GM12878 (cell line): ENCODE measurements at regions not wholly inside any gene's neighbourhood (a gene's known extent, or its start where the extent isn't known, plus 50 kb on each side); places are given as distances from the start of the nearest gene placed in this dataset.

Source experiments
- ATAC-seq: fragments of 200-7000 bp; cut with Tn5 transposase; 3 replicates; pipeline ENCODE4 v1.9.1; 2020; ENCODE audit warnings: mild to moderate bottlenecking, moderate library complexity
- BruUV-seq: library from RNA; stranded (reverse); fragments of 400-500 nt; replicated peaks from 2 replicates; lab custom pipeline; 2021; lab: Mats Ljungman, UMichigan
- CTCF ChIA-PET: fragments of 300-600 bp; sonication (Branson Sonifier 250); formaldehyde crosslinking; extraction: SDS; loops from one replicate; lab custom pipeline; 2021; ENCODE audit warnings: inconsistent platforms; lab: Yijun Ruan, JAX
- POLR2A ChIA-PET: fragments of 350-600 bp; formaldehyde crosslinking; extraction: SDS; loops from one replicate; lab custom pipeline; 2021; ENCODE audit warnings: inconsistent platforms; lab: Charles Lee
- RAD21 ChIA-PET: fragments of 300-600 bp; sonication (Branson Sonifier 250); formaldehyde crosslinking; loops from one replicate; lab custom pipeline; 2023; ENCODE audit warnings: antibody characterized with exemption; ENCODE audit not compliant: unreplicated experiment; lab: Charles Lee
- SMC1A ChIA-PET: fragments of 300-600 bp; sonication (Branson Sonifier 250); formaldehyde crosslinking; loops from one replicate; lab custom pipeline; 2023; ENCODE audit not compliant: unreplicated experiment, uncharacterized antibody; lab: Charles Lee
- DNase-seq: peaks from one replicate; pipeline ENCODE4 v3.0.0-alpha.2; 2011; ENCODE audit warnings: low read depth, low spot score
- FAIRE-seq: peaks from 3 replicates; lab custom pipeline; 2011; peaks lifted over from hg19 to GRCh38; lab: Jason Lieb, UNC
- H2AFZ ChIP-seq: 2 replicates; pipeline ENCODE4 v1.6.0; 2011; ENCODE audit warnings: low read depth, low read length, control low read depth; ENCODE audit not compliant: control insufficient read depth
- H3K27ac ChIP-seq: 2 replicates; pipeline ENCODE4 v1.5.1; 2011; ENCODE audit warnings: control low read depth; ENCODE audit not compliant: control insufficient read depth, insufficient read depth
- H3K27me3 ChIP-seq, 2 experiments: replicated peaks in 1 of 2; 2 replicates each; pipeline versions ENCODE4 v1.6.0 to v1.6.1; 2011; ENCODE audit warnings: low read length in 1 of 2; ENCODE audit not compliant: control insufficient read depth in 2 of 2, insufficient read depth in 2 of 2
- H3K36me3 ChIP-seq, 2 experiments: 2 replicates each; pipeline ENCODE4 v1.5.1; 2011; ENCODE audit warnings: low read length in 1 of 2; ENCODE audit not compliant: control insufficient read depth in 2 of 2, insufficient read depth in 2 of 2
- H3K4me1 ChIP-seq: 2 replicates; pipeline ENCODE4 v1.6.1; 2011; ENCODE audit warnings: mild to moderate bottlenecking, low read length, moderate library complexity, mixed read lengths; ENCODE audit not compliant: control insufficient read depth, insufficient read depth
- H3K4me2 ChIP-seq: 2 replicates; pipeline ENCODE4 v1.6.0; 2011; ENCODE audit warnings: control low read depth; ENCODE audit not compliant: control insufficient read depth, insufficient read depth
- H3K4me3 ChIP-seq: fragments of 200-600 bp; sonication (generic); 2 replicates; pipeline ENCODE4 v1.5.1; 2016
- H3K79me2 ChIP-seq: 2 replicates; pipeline ENCODE4 v1.6.0; 2011; ENCODE audit warnings: low read length; ENCODE audit not compliant: control insufficient read depth, insufficient read depth
- H3K9ac ChIP-seq: 2 replicates; pipeline ENCODE4 v1.8.0; 2011; ENCODE audit warnings: low read length, control low read depth, mixed read lengths; ENCODE audit not compliant: control insufficient read depth, insufficient read depth
- H3K9me3 ChIP-seq: replicated peaks from 3 replicates; pipeline ENCODE4 v1.5.1; 2011; ENCODE audit warnings: mild to moderate bottlenecking, low read length; ENCODE audit not compliant: control insufficient read depth, insufficient read depth
- H4K20me1 ChIP-seq: 2 replicates; pipeline ENCODE4 v1.6.0; 2011; ENCODE audit not compliant: control insufficient read depth, insufficient read depth
- BCL3 ChIP-seq: IDR thresholded peaks from 2 replicates; pipeline ENCODE4 v1.6.1; 2011; ENCODE audit warnings: borderline replicate concordance, low read depth, mild to moderate bottlenecking, moderate library complexity, low read length; ENCODE audit not compliant: insufficient read depth, poor library complexity, severe bottlenecking
- CBFB ChIP-seq: IDR thresholded peaks from 2 replicates; pipeline ENCODE4 v1.6.1; 2016; ENCODE audit warnings: antibody characterized with exemption, low read depth
- CEBPB ChIP-seq, 2 experiments: fragments of 150-350 bp in 1 of 2; IDR thresholded peaks; 2 replicates each; pipeline ENCODE4 v1.6.1; 2012 to 2014; ENCODE audit warnings: low read depth in 2 of 2, low read length in 2 of 2, borderline replicate concordance in 1 of 2, inconsistent platforms in 1 of 2
- ETV6 ChIP-seq, 2 experiments: fragments of 450-650 bp in 1 of 2; IDR thresholded peaks in 1 of 2; conservative IDR thresholded peaks in 1 of 2; 2 replicates each; pipeline ENCODE4 v1.6.1; 2014; ENCODE audit warnings: antibody characterized with exemption in 1 of 2, borderline replicate concordance in 1 of 2, low read depth in 1 of 2, mild to moderate bottlenecking in 1 of 2, moderate library complexity in 1 of 2
- IKZF1 ChIP-seq: fragments of 450-650 bp; conservative IDR thresholded peaks from 2 replicates; pipeline ENCODE4 v1.6.1; 2017; ENCODE audit warnings: antibody characterized with exemption, mild to moderate bottlenecking
- KDM1A ChIP-seq: fragments of 200-600 bp; sonication (generic); IDR thresholded peaks from 2 replicates; pipeline ENCODE4 v1.6.1; 2016; ENCODE audit warnings: borderline replicate concordance
- MYC ChIP-seq: IDR thresholded peaks from 2 replicates; pipeline ENCODE4 v1.6.1; 2011; ENCODE audit warnings: mild to moderate bottlenecking, low read length, moderate library complexity, inconsistent platforms; ENCODE audit not compliant: insufficient read depth, insufficient replicate concordance, insufficient read length, severe bottlenecking
- PAX5 ChIP-seq: IDR thresholded peaks from 2 replicates; pipeline ENCODE4 v1.6.1; 2011; ENCODE audit warnings: low read depth, low read length, borderline replicate concordance
- POLR2AphosphoS2 ChIP-seq: IDR thresholded peaks from 2 replicates; pipeline ENCODE4 v1.6.1; 2011; ENCODE audit warnings: low read depth, mild to moderate bottlenecking, low read length, improper control_type of control experiment, moderate library complexity
- RBBP5 ChIP-seq: fragments of 200-600 bp; sonication (generic); conservative IDR thresholded peaks from 2 replicates; pipeline ENCODE4 v1.6.1; 2016
- SIN3A ChIP-seq: IDR thresholded peaks from 2 replicates; pipeline ENCODE4 v1.6.1; 2012; ENCODE audit warnings: low read depth, low read length, improper control_type of control experiment
- SKIL ChIP-seq: fragments of 450-650 bp; IDR thresholded peaks from 2 replicates; pipeline ENCODE4 v1.6.1; 2017; ENCODE audit warnings: mild to moderate bottlenecking, low read depth, inconsistent platforms; ENCODE audit not compliant: poor library complexity, severe bottlenecking
- SMAD1 ChIP-seq: fragments of 450-650 bp; IDR thresholded peaks from 2 replicates; pipeline ENCODE4 v1.6.1; 2018; ENCODE audit warnings: mild to moderate bottlenecking, low read depth; ENCODE audit not compliant: partially characterized antibody
- WGBS: methylation state at CpG from one replicate; pipeline ENCODE4 v1.1.6; 2016; ENCODE audit warnings: low lambda C conversion rate; ENCODE audit not compliant: insufficient replicate concordance, insufficient coverage; ENCODE audit errors: missing lambda C conversion rate; 5-methylcytosine and 5-hydroxymethylcytosine counted together
- in situ Hi-C: fragments of 300-500 bp; cut with MboI; formaldehyde crosslinking; loops from 9 replicates; pipeline ENCODE4 v1.14.3; 2018; ENCODE audit warnings: mixed read lengths
- intact Hi-C: fragments of 100-400 bp; cut with micrococcal nuclease; formaldehyde crosslinking; loops from one replicate; pipeline ENCODE4 v1.14.2; 2022; ENCODE audit not compliant: unreplicated experiment
- TF ChIP-seq, protein P1 (sequence below): IDR thresholded peaks from 2 replicates; pipeline ENCODE4 v1.6.1; 2012; ENCODE audit warnings: low read length, inconsistent platforms
- TF ChIP-seq, protein P2 (sequence below): fragments of 450-650 bp; IDR thresholded peaks from 2 replicates; pipeline ENCODE4 v1.6.1; 2017; ENCODE audit warnings: low read depth, mild to moderate bottlenecking, moderate library complexity
- TF ChIP-seq, protein P3 (sequence below): IDR thresholded peaks from 2 replicates; pipeline ENCODE4 v1.6.1; 2011; ENCODE audit warnings: low read depth, mild to moderate bottlenecking, low read length, moderate library complexity, borderline replicate concordance; ENCODE audit errors: extremely low read depth

DNA sequence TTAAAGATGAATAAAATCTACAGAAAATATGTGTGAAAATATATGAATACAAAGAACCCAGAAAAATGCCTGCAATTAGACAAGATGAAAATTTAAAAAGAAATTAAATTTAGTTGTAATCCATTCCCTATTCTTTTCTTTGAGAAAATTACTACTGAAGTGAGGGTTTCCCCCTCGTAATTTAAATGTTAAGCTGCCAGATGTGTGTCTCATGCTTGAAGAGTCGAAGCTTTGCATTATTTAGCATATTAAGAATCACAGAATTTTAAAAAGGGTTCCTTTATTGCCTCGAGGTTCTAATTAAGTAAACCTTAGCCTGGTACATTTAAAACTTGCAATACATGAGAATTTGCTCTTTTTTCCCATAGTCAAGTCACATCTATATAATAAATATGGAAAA lies 630.1 kb downstream of the TFAP2A start:
- intact Hi-C loops: no loop called here
- CTCF ChIA-PET: interaction anchor here (1.1 to 2.1 kb wide), 4 partner anchors 12 to 20 kb away, joined by 3 to 7 read pairs (median 4); no protein-coding TSS in a partner anchor
- FAIRE-seq: no peak
- WGBS: 0% methylated on average over 3 of the region's 3 CpGs
- H2AFZ ChIP-seq: no peak overlapping the region
- no peak overlapping the region for H3K9ac ChIP-seq
- TF ChIP-seq SKIL (no peak), CEBPB (IDR thresholded peaks at IDR 0.05; ENCODE audit: borderline replicate concordance in 1 of 2, low read depth in 2 of 2, low read length in 2 of 2) (no peak), POLR2AphosphoS2 (no peak), KDM1A (no peak), SIN3A (no peak), ETV6 (conservative IDR thresholded peaks at IDR 0.05 in 1 of 2, IDR thresholded peaks at IDR 0.05 in 1 of 2; ENCODE audit: borderline replicate concordance in 1 of 2, low read depth in 1 of 2) (no peak), CBFB (no peak), PAX5 (no peak), SMAD1 (no peak), MYC (no peak), IKZF1 (no peak), RBBP5 (no peak), BCL3 (no peak)
- TF ChIP-seq, protein P1, sequence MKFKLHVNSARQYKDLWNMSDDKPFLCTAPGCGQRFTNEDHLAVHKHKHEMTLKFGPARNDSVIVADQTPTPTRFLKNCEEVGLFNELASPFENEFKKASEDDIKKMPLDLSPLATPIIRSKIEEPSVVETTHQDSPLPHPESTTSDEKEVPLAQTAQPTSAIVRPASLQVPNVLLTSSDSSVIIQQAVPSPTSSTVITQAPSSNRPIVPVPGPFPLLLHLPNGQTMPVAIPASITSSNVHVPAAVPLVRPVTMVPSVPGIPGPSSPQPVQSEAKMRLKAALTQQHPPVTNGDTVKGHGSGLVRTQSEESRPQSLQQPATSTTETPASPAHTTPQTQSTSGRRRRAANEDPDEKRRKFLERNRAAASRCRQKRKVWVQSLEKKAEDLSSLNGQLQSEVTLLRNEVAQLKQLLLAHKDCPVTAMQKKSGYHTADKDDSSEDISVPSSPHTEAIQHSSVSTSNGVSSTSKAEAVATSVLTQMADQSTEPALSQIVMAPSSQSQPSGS: no peak
- TF ChIP-seq, protein P2, sequence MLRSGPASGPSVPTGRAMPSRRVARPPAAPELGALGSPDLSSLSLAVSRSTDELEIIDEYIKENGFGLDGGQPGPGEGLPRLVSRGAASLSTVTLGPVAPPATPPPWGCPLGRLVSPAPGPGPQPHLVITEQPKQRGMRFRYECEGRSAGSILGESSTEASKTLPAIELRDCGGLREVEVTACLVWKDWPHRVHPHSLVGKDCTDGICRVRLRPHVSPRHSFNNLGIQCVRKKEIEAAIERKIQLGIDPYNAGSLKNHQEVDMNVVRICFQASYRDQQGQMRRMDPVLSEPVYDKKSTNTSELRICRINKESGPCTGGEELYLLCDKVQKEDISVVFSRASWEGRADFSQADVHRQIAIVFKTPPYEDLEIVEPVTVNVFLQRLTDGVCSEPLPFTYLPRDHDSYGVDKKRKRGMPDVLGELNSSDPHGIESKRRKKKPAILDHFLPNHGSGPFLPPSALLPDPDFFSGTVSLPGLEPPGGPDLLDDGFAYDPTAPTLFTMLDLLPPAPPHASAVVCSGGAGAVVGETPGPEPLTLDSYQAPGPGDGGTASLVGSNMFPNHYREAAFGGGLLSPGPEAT: no peak
- TF ChIP-seq, protein P3, sequence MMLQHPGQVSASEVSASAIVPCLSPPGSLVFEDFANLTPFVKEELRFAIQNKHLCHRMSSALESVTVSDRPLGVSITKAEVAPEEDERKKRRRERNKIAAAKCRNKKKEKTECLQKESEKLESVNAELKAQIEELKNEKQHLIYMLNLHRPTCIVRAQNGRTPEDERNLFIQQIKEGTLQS: no peak
- no peaks in the 10 kb centered on the region for H3K27me3 ChIP-seq
- no TSS peak for BruUV-seq
- POLR2A ChIA-PET: no interaction called here
- no peak overlapping the region for H3K27ac ChIP-seq
- no peak overlapping the region for H3K4me2 ChIP-seq
- no peaks in the 10 kb centered on the region for H4K20me1 ChIP-seq
- in situ Hi-C loops: no loop called here
- no peaks in the 10 kb centered on the region for H3K9me3 ChIP-seq
- H3K36me3 ChIP-seq: no peaks in the 10 kb centered on the region
- RAD21 ChIA-PET: interaction anchor here (1.6 to 3.1 kb wide), 2 partner anchors 15 to 18 kb away, joined by 5 to 13 read pairs; no protein-coding TSS in a partner anchor
- no peaks in the 10 kb centered on the region for H3K79me2 ChIP-seq
- DNase-seq: no peak
- SMC1A ChIA-PET: interaction anchor here (0.7 to 3.2 kb wide), 3 partner anchors 20 to 133 kb away, joined by 3 to 16 read pairs (median 6); no protein-coding TSS in a partner anchor
- H3K4me1 ChIP-seq: no peaks in the 10 kb centered on the region
- no peak for ATAC-seq
- H3K4me3 ChIP-seq: no peak overlapping the region
